Astrocyte of the cerebellum (primary cell): ENCODE measurements at regions not wholly inside any gene's neighbourhood (a gene's known extent, or its start where the extent isn't known, plus 50 kb on each side); places are given as distances from the start of the nearest gene placed in this dataset.
"Not testable (repeated sequence)": the region's sequence is repeated elsewhere in the genome, so short reads cannot be mapped to it uniquely, and the experiment has no call there.

Source experiments
- DNase-seq: peaks from one replicate; pipeline ENCODE4 v3.0.0-alpha.2; 2011; ENCODE audit warnings: low read depth
- H3K4me3 ChIP-seq: 2 replicates; pipeline ENCODE4 v1.5.1; 2011; ENCODE audit warnings: mild to moderate bottlenecking, low read depth, low read length, moderate library complexity
- CTCF ChIP-seq: IDR thresholded peaks from 2 replicates; pipeline ENCODE4 v1.5.1; 2012; ENCODE audit warnings: low read length, low read depth, moderate library complexity, mild to moderate bottlenecking; ENCODE audit errors: missing control alignments
- in situ Hi-C: cut with HindIII; loops from 2 replicates; pipeline ENCODE4 v1.10.0; 2017; ENCODE audit warnings: low sequenced_read_pairs

- no peak overlapping the region for H3K4me3 ChIP-seq
- DNase-seq, result no peak
- TF ChIP-seq CTCF, result no peak
- in situ Hi-C loops, result no loop called here
Measured at GRCh38 chr5:120108586-120109248, 355.4 kb upstream of the PRR16 start.

- TF ChIP-seq CTCF, result no peak
- DNase-seq, result no peak
- in situ Hi-C loops, result no loop called here
- H3K4me3 ChIP-seq, result no peak overlapping the region
Measured at GRCh38 chr5:120122703-120123102, 341.4 kb upstream of the PRR16 start.

GRCh38 chr5:120124031-120124430 lies 340.1 kb upstream of the PRR16 start:
- DNase-seq, result no peak
- in situ Hi-C loops, result no loop called here
- TF ChIP-seq CTCF, result no peak
- no peak overlapping the region for H3K4me3 ChIP-seq

- no peak for TF ChIP-seq CTCF
- H3K4me3 ChIP-seq, result no peak overlapping the region
- DNase-seq, result no peak
- in situ Hi-C loops, result no loop called here
Measured at GRCh38 chr5:120124961-120125360, 339.1 kb upstream of the PRR16 start.

- in situ Hi-C loops, H3K4me3 ChIP-seq, DNase-seq: not testable (repeated sequence)
Measured at GRCh38 chr5:120132347-120132746, 331.8 kb upstream of the PRR16 start.

GRCh38 chr5:120134944-120135343 lies 329.2 kb upstream of the PRR16 start:
- DNase-seq, result no peak
- in situ Hi-C loops, result no loop called here
- no peak for TF ChIP-seq CTCF
- H3K4me3 ChIP-seq, result no peak overlapping the region

- in situ Hi-C loops, result no loop called here
- no peak for TF ChIP-seq CTCF
- H3K4me3 ChIP-seq, result no peak overlapping the region
- DNase-seq, result no peak
Measured at GRCh38 chr5:120137582-120137981, 326.5 kb upstream of the PRR16 start.
